NCI-H2081 treated with DMSO at 0.1 percent for 48 hours (cell line): ENCODE measurements at regions not wholly inside any gene's neighbourhood (a gene's known extent, or its start where the extent isn't known, plus 50 kb on each side); places are given as distances from the start of the nearest gene placed in this dataset.
A peak's percentile ranks its signal among the peaks of the same experiment; 100 is the strongest.

Experiments used
- DNase-seq: peaks from one replicate; lab custom pipeline; 2025; lab: John Stamatoyannopoulos, UW

DNA sequence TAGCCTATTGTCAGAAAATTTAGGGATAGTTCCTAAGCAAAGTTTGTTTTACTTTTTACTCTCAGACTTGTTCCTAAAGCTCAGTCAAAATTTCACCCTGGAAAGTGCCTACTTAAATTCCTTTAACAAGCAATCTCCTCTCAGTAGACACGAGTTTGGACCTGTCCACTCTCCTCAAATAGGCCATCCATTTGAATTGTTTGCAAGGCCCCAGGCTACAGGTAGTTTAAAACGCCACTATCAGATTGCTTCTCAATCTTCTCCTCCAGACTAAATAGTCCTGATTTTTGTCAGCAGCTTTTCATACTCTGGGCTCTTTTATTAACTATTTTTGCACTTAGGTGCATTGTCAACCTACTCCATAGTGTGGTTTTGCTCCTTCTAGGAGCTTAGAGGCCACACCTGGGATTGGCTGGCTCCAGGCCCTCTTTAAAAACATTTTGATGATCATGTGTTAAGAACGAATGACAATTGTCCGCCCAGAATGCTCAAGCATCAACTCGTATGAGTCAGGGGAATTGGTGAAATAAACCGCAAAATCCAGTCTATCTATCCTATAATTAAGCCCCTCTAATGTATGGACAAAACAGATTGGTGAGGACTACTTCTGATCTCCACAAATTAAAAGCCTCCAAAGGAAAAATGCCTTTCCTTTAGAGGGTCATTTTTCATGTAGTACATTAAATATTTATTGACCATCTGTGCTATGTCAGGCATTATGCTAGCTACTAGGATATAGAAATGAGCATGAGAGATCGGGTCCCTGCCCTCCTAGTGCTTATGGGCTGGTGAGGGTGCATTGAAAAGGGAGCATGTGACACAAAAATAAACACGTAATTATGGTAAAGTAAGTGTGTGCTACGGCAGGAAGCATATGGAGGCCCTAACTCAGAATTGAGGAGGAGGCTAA lies 333.8 kb upstream of the TNP1 start:
- no peak for DNase-seq

DNA sequence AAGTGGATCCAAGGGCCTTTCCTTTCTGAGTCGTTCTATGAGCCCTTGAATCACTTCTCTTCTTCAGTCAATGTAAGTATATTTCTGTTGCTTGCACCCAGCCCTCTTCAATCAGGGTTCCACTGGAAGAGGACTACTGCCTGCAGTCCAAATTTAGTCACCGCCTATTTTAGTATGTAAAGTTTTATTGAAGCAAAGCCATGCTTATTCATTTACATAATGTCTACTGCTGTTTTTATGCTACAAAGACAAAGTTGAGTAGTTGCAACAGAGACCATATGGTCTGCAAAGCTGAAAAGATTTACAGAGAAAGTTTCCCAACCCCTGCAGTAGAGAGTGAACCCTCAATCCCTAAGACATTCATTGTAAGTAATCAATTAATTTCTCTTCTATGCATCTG lies 332.5 kb upstream of the TNP1 start:
- DNase-seq, result no peak

DNA sequence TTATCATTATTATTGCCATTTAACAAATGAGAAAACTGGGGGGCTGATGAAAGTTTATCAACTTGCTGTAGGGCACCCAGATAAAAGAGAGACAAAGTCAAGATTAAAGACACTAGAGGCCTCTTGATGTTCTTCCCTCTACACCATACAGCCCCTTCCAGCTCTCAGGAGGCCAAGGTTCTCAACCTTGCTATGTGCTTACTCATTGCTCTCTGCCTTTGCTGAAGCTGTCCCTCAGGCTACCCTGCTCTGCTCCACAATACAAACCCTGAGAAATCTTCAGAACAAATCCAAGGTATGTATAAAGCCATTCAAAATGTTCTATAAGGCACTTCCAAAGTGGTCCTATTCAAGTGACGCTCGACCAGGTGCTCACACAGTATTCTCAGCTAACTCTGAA lies 329.9 kb upstream of the TNP1 start:
- DNase-seq, result no peak

DNA sequence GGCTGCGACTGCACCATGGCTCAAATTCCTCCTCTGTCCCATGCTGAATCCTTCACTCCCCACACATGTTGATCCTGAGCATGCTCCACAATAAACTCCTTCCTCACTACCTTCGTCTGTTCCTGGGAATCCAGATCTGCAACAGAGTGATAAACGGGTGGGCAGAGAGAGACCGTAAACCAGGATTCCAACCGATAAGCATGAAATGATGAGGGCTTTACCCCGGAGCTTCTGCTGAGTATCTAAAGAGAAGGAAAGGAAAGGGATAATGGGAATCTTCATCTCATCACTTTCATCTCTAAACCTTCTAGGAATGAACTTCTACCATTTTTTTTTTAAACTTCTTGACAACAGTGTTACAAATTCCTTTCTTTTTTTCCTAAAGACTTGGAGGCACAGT lies 329.3 kb upstream of the TNP1 start:
- DNase-seq, result no peak

DNA sequence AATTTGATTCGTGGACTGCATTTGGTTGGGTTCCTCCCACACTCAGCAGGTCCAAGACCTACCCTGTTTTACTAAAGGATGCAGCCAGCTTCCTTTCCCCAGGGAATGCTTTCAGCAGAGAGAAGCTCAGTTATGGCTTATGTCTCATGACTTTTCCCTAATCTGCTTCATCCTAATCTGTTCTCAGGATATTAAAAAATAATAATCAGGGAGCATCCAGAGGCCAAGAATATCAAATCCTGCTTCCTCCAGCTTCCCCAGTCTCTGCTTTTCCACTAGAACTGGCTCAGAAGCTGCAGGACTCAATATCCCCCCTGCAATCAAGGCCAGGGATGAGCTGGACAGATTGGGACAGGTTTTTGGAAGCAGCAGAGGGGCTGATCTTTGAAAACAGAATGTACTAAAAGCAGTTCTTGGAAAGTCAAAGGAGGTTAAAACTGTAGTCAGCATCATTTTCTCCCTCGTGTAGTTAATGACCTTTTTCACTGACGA lies 326.9 kb upstream of the TNP1 start:
- no peak for DNase-seq

DNA sequence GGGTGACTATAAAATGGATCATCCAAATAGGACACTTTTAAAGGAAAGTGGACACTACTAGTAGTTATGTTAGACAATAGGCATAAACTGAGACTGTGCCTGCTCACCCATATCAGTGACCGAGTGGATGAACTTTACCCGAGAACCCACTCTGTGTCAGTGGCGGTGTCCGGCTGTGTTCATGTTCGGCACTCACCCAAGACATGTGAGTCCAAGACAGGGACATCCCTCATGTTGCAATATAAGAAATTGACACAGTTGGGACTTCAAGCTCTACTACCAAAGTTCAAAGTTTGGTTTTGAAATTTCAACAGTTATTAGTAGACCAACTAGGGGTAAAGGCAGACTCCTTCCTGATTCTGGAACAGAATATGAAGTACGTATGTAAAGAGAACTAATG lies 326.3 kb upstream of the TNP1 start:
- DNase-seq, result no peak

DNA sequence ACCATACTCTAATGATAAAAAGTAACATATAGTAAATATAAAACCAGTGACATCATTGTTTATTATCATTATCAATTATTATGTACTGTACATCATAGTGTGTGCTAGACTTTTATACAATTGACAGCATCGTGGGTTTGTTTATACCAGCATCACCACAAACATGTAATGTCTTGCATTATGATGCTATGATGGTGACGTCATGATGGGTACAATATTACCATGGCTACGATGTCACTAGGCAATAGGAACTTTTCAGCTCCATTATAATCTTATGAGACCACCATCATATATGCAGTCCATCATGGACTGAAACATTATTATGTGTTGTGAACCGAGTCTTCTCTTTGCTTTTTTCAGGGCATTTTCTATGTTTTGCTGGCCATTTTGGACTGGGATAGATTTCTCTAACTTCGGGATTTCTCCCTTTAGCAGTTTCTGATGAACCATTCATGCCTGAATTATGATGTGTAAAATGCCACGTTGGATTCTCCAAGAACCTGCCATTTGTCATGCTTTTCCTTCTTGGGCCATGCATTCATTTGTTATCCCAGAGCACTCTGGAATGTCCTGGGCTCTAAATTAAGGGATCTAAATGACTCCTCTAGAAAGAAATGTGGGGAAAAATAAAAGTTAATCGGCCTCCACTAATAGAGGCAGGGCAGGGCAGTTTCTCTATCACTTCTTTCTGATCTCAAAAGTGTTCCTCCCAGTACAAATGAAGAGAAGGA lies 325.6 kb upstream of the TNP1 start:
- DNase-seq, result no peak

DNA sequence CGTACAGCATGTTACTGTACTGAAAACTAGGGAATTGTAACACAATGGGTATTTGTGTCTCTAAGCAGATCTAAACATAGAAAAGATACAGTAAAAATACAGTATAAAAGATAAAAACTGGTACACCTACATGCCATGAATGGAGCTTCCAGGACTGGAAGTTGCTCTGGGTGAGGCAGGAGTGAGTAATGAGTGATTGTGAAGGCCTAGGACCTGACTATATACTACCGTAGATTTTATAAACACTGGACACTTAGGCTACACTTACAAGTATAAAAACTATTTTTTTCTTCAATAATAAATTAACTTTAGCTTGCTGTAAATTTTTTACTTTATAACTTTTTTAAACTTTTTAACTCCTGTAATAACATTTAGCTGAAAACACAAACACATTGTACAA lies 324.4 kb upstream of the TNP1 start:
- DNase-seq, result no peak

DNA sequence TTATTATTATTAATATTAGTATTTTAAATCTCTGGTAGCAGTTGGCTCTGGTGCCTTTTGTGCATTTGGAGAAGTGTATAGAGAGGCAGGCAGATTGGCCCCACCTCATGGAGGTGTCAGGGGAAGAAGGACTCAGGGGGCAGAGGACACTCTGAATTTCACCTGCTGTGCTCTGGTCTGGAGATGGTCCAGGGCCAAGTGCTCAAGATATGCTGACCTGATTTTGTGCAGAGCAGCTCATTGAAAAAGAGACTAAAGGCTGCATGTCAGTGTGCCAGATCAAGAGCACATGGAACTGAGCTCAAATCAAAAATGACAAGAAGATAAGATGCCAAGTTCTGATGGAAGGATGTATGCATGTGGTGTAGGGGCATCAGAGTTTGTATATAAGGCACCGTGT lies 323.6 kb upstream of the TNP1 start:
- no peak for DNase-seq

DNA sequence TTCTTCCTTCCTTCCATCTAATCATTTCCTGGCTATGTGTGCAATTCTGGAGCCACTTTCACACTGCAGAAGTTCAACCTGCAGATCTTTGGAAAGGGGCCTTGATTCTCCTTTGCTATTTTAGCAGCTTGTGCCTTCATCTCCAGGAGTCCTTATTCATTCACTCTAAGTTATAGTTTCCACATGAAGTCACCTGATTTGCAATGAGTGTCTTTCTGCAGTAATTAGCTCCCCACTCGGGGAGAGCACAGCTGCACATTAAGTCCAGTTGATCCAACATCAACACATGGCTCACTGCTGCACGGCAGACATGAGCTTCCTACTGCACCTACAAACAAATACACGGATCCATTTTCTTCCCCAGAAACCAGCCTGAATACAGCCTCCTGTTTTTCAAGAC lies 323.1 kb upstream of the TNP1 start:
- no peak for DNase-seq

DNA sequence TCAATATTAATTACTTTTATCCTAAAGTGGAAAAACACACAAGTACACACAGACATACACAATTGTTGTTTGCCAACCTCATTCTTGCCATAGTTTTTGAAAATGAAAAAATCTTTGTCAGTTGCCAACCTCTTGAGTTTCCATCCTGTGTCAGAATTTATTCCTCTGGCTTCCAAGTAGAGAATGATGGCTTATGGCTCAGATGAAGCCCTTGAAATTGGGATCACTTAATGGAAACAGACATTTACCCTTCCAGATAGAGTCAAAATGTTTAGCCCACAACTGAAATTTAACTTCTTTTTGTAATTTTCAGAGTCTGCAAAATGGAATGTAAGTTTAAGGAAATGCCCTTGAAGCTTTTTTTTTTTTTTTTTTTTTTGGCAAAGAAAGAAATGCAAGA lies 321.6 kb upstream of the TNP1 start:
- DNase-seq, result no peak

DNA sequence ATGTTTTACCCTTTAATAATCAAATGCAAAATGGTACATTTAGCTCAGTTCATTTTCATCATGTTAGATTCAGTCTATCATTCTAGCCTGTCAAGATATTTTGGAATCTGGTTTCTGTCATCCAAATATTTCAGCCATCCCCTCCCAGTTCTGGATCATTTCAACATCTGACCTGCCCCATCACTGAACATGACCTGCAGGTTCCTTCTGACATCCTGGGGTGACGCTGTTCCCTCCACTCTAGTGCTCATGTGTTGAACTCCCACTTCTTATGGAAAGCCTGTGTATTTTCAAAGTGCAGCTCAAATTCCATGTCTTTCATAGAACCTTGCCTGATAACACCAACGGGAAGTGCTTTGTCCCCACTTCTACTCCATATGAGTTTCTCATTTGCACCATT lies 320.0 kb upstream of the TNP1 start:
- DNase-seq, result no peak

DNA sequence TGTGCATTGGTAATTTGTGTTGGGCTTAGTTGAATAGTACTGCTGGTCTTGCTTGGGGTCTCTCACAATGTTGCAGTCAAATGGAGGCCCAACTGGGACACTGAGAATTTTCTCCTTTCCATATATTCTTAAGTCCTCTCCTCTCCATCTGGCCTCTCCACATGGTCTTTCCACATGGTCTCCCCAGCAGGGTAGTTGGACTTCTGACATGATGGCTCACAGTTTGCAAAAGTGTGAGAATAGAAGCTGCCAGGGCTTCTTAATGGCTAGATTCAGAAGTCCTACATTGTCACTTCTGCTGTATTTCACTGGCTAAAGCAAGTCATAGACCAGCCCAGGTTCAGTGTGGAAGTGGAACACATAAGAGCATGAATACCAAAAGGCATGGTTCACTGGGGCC lies 318.5 kb upstream of the TNP1 start:
- DNase-seq, result no peak

DNA sequence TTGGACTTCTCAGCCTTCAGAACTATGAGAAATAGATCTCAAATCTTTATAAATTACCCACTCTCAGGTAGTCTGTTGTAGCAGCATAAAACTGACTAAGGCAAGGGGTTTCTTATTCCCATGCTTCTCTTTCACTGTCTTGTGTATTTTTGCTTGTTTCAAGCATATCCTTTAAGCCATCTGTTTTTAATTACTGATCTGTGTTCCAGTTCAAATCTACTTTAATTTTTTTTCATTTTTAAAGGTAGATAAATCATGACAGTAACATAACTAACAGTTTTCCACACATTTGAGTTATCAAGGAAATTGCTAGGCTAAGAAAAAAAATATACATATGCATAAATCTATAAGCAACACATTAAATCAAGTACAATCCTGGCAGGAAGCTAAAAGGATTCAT lies 317.9 kb upstream of the TNP1 start:
- no peak for DNase-seq

DNA sequence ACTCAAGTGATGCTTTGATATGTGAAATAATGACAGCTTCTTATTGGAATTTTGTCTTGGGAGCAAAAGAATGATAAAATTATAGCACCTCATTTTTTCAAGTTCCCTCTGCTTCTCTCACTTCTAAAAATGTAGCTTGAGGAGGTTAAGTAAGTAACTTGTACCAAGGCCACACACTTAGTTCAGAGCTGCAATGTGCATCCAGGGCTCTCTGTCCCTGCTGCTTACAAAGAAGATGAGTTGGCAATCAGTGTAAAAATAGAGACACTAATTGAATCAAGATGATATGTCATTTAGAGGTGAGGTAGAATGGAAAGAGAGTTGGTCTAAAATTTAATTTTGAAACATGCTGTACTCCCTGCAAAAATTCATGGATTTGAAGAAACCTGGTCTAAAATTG lies 312.0 kb upstream of the TNP1 start:
- DNase-seq, result no peak

DNA sequence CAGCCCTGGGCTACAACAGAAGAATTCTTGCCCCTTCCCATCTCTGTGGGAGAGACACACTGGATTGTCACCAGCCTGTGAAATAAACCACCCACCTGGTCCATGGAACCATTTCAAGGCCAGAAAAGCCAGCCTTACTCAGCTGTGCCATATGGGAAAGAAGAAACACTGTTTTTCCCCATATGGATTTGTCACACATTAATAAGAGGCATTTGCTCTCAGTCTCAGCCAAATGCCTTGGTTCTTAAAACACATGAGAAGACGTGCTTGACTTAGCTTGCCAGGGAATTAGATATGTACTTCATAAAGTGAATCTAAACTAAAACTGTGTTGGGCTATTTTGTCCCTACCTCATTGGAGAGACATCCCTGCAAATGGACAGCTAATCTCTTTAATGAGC lies 308.6 kb upstream of the TNP1 start:
- no peak for DNase-seq

DNA sequence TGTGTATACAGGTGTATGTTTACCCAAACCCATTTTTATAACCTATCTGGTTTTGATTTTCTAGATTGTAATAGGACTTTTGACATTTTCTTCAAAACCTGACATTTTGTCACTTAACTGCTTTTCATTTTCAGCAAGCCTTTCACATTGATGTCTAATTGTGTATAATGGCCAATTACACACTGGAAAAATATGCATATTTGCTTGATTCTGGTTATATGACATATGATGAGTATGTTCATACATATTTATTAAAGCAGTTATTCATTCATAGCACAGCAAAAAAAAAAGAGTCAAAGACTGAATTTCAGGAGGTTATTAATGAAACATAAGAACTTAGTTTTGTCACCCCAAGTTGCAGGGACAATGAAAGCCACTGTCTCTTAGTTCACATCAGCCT lies 307.7 kb upstream of the TNP1 start:
- no peak for DNase-seq

DNA sequence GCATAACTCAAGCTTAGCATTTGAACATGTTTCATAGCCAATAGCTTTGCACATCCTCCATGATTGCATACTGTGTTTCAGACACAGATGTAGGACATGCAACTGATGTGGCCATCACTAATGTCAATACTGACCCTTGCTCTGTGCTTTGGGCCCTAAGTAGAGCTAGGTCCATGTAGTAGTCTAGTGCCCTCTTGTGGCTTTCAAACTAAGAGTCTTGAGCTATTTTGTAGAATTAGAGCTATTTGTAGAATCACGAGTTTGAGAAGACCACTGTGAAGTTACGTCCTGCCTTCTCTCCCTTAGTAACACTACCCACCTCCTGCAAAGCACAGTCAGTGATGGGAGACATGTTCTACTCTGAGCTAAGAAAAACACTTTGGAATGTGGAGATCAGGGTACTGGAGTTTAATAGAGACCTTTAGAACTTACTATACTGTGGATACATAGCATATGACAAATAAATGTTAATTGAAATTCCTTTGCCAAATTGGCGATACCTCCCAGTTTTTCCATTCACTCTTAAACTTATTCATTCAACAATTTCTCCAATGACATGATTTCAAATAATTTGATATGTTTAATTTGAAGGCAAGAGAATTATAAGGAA lies 306.5 kb upstream of the TNP1 start:
- DNase-seq, result peak; percentile 21

DNA sequence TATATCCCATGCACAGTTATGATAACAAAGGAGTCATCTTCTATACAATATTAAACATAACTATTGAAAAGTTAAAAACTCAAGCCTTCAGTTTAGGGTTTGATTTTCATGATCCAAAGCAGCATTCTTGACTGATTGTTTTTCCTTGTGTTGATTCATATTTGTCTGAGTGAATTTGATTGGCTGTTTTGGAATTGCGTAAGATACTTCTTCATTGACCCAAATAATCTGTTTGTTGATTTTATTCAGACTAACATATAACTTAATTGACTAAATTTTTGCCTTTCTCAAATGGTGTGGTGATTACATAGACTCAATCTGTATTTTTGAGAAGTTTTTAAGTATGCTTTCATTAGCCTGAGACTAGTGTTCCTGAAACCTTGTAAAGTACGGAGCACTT lies 305.7 kb upstream of the TNP1 start:
- DNase-seq, result no peak

DNA sequence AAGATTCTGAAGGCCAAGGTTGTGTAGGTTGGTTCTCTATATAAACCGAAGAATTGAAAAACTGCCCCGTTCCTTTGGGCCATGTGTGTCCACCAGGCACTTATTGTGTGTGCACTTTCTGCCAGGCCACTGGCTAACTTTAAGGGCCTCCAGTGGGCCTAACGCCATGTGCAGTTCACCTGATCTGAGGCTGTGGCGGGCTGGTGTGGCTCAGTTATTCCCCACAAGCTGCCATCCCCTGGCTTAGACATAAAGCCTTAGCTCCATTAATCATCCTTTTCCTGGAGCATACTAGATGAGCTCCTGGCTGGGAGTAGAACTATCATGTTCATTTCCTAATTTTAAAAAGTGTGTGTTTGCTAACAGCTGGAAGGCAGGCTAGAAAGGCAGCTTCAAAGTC lies 304.1 kb upstream of the TNP1 start:
- no peak for DNase-seq

DNA sequence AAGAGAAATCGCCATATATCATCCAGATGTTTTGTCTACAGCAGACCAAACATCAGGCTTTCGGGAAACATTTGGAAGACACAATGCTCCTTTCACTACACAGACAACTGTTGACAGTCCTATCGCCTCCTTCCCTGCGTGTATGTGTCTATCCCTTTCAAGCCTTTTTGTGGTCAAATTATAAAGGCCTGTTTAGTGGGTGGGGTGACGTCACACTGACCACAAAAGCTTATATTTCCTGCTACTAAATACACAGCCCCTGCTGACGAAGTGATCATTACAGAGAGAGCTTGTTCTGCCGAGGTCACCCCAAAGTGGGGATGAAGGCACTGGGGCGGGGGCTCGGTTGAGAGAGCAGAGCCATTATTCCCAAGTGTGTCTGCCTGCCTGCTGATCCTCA lies 302.7 kb upstream of the TNP1 start:
- DNase-seq, result no peak

DNA sequence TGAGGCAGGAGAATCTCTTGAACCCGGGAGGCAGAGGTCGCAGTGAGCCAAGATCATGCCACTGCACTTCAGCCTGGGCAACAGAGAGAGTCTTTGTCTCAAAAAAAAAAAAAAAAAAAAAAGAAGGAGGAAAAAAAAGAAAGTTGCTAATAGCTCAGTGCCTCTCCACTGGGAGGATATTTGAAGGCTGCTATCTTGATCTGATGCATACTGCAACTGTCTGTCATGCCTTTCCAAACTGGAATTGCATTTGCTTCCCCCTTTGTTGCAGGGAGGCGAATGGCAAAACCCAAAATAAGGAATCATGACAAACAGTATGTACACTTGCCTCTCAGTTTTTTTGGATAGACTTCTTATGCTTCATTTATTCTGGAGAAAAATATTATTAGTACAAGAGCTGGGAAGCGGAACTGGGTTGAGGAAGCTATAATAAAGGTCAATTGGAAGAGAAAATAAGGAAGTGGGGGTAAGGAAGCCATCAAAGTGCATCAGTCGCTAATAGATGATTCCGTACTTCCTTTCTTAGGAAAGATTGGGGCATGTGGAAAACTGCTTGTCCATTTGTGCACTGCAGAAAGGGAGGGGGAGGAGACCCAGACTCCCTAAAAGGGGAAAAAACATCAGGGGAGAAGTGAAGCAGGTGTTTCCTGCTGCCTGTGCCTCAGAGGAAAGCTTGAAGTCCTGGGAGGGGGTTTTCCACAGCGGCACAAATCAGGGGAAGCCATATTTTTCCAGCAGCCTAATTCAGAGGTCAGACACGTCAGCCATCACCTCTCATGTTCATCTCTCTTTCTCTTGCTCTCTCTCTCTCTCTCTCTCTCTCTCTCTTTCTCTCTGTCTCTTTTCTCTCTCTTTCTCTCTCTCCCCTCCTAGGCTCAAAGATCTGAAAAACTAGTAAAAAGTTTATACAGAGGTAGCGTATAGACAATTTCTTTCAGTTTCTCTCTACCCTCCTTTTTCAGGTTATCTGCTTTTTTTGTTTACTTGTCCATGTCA lies 301.4 kb upstream of the TNP1 start:
- no peak for DNase-seq
